ENCODE measurements at regions not wholly inside any gene's neighbourhood (a gene's known extent, or its start where the extent isn't known, plus 50 kb on each side); places are given as distances from the start of the nearest gene placed in this dataset.

GRCh38 chr9:118083161-118083560 is 379.0 kb downstream of the TLR4 start:
- TF ChIP-seq CTCF (IDR thresholded peaks at IDR 0.05; ENCODE audit: borderline replicate concordance) = no peak
- intact Hi-C loops (cut with micrococcal nuclease) = no loop called here
- H3K9me3 ChIP-seq (replicated peaks) = no peaks in the 10 kb centered on the region

GRCh38 chr9:118088090-118088489 is 383.9 kb downstream of the TLR4 start:
- no peak overlapping the region for H3K4me3 ChIP-seq
- H3K36me3 ChIP-seq = no peaks in the 10 kb centered on the region
- TF ChIP-seq CTCF (IDR thresholded peaks at IDR 0.05; ENCODE audit: borderline replicate concordance) = no peak
- no peaks in the 10 kb centered on the region for H3K9me3 ChIP-seq (replicated peaks)
- DNase-seq = no peak
- H3K4me1 ChIP-seq = no peaks in the 10 kb centered on the region
- no peak overlapping the region for H3K27ac ChIP-seq (replicated peaks)
- intact Hi-C loops (cut with micrococcal nuclease) = no loop called here
- no peaks in the 10 kb centered on the region for H3K27me3 ChIP-seq (ENCODE audit: low read depth)

More at GRCh38 chr9:118083161-118083560, 379.0 kb downstream of the TLR4 start:
- Histone ChIP-seq H3K27ac (replicated peaks) (no peak overlapping the region), H3K4me3 (no peak overlapping the region), H3K27me3 (ENCODE audit: low read depth) (no peaks in the 10 kb centered on the region), H3K4me1 (no peaks in the 10 kb centered on the region), H3K36me3 (no peaks in the 10 kb centered on the region)
- no peak for DNase-seq

GRCh38 chr9:118091226-118091625 is 387.0 kb downstream of the TLR4 start:
- no peak for DNase-seq
- Histone ChIP-seq H3K27me3 (ENCODE audit: low read depth) (no peaks in the 10 kb centered on the region), H3K4me1 (no peaks in the 10 kb centered on the region), H3K27ac (replicated peaks) (no peak overlapping the region), H3K9me3 (replicated peaks) (no peaks in the 10 kb centered on the region), H3K36me3 (no peaks in the 10 kb centered on the region), H3K4me3 (no peak overlapping the region)
- intact Hi-C loops (cut with micrococcal nuclease) = no loop called here
- TF ChIP-seq CTCF (IDR thresholded peaks at IDR 0.05; ENCODE audit: borderline replicate concordance) = no peak

GRCh38 chr9:118091711-118092500 is 387.7 kb downstream of the TLR4 start:
- intact Hi-C loops (cut with micrococcal nuclease) = no loop called here
- H3K27me3 ChIP-seq (ENCODE audit: low read depth) = no peaks in the 10 kb centered on the region
- DNase-seq = no peak
- H3K27ac ChIP-seq (replicated peaks) = no peak overlapping the region
- TF ChIP-seq CTCF (IDR thresholded peaks at IDR 0.05; ENCODE audit: borderline replicate concordance) = no peak
- no peak overlapping the region for H3K4me3 ChIP-seq
- H3K36me3 ChIP-seq = no peaks in the 10 kb centered on the region
- H3K4me1 ChIP-seq = no peaks in the 10 kb centered on the region
- no peaks in the 10 kb centered on the region for H3K9me3 ChIP-seq (replicated peaks)

- no peaks in the 10 kb centered on the region for H3K9me3 ChIP-seq (replicated peaks)
- TF ChIP-seq CTCF (IDR thresholded peaks at IDR 0.05; ENCODE audit: borderline replicate concordance) = no peak
- H3K27ac ChIP-seq (replicated peaks) = no peak overlapping the region
- intact Hi-C loops (cut with micrococcal nuclease) = no loop called here
- H3K4me3 ChIP-seq = no peak overlapping the region
- H3K4me1 ChIP-seq = no peaks in the 10 kb centered on the region
- H3K27me3 ChIP-seq (ENCODE audit: low read depth) = no peaks in the 10 kb centered on the region
- no peak for DNase-seq
- H3K36me3 ChIP-seq = no peaks in the 10 kb centered on the region
Measured at GRCh38 chr9:118094387-118094786, 390.2 kb downstream of the TLR4 start.

Data from left ventricle myocardium inferior (tissue), 1 donor.